HG02943 (cell line): ENCODE measurements at regions not wholly inside any gene's neighbourhood (a gene's known extent, or its start where the extent isn't known, plus 50 kb on each side); places are given as distances from the start of the nearest gene placed in this dataset.
"Not testable (repeated sequence)": the region's sequence is repeated elsewhere in the genome, so short reads cannot be mapped to it uniquely, and the experiment has no call there.

Experiments used
- ATAC-seq: cut with Tn5 transposase; IDR thresholded peaks from one replicate; pipeline ENCODE4 v1.9.1; 2021; ENCODE audit warnings: mild to moderate bottlenecking, low read depth, moderate library complexity; ENCODE audit not compliant: unreplicated experiment

DNA sequence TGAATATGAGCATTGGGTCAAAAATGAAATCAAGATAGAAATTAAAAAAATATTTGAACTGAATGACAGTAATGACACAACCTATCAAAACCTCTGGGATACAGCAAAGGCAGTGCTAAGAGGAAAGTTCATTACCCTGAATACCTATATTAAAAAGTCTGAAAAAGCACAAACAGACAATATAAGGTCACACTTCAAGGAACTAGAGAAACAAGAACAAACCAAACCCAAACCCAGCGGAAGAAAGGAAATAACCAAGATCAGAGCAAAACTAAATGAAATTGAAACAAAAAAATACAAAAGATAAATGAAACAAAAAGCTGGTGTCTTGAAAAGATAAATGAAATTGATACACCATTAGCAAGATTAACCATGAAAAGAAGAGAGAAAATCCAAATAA lies 140.5 kb upstream of the MAN1A1 start:
- ATAC-seq, result not testable (repeated sequence)

DNA sequence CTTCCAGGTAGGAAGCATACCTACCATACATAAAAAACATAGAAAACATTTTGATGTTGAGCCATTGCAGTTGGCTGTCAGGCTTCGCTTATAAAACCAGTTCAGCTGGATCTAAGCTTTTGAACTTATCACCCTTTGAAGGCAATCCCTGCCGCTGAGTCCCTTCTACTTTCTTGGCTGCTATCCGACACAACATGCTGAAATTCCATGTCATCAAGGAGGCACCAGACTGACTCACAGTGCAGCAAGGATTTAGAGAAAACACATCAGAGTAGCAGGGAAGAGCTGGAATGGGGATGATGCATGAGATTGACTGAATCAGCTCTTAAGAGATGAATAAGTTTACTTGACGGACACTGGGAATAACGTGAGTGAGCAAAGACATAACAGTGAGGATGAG lies 135.0 kb upstream of the MAN1A1 start:
- ATAC-seq, result no peak

DNA sequence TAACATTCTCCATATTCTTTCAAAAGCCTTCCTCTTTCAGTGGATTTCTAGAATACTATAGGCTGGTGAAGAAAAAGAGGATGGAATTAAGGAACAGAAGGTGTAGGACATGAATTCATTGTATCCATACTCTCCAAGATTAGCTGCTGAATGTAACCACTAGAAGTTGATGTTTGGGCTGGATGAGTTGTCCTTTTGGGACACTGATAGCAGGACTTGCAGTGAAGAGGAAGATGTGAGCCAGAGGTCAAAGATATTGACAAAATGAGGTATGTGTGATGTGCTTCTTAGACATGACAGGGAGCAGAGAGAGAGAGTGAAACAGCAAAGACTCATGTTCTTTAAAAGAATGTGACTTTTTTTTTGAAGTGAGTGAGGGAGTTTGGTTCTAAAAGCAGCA lies 134.3 kb upstream of the MAN1A1 start:
- ATAC-seq, result no peak

DNA sequence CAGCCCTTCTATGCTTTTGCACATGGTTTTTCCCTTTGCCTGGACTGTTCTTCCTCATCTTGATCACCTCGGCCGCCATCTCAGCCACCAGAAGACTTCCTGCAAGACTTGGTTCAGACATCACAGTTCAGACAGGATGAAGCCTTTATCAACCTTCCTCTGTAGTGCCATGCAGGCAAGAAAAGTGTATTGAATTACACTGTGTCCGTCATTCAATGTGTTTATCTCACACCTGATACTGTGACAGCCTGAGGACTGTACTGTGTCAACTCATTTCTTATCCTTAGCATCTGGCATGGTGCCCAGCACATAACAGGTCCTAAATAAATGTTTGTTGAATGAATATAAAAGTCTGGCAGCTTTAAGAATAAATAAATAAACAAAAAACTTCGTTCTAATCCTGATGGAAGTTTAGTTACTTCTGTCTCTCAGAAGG lies 133.3 kb upstream of the MAN1A1 start:
- ATAC-seq, result no peak

DNA sequence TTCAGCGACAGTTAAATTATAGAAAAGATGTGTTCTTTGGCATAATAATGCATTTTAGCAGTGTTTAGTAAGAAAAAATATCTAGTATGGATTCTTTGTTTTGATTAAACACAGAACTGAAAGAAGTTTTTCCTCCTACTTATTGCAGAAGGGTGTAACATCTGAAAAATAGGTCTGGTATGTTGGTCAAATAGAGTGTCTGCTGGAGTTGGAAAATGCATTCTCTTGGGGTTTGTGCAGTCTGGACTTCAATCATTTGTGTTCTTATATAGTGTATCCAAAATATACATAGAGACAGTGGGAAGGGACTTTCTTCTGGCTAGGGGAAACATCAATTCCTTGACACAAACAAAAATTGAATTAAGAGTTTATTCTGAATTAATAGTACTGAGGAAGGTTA lies 132.4 kb upstream of the MAN1A1 start:
- ATAC-seq, result no peak

DNA sequence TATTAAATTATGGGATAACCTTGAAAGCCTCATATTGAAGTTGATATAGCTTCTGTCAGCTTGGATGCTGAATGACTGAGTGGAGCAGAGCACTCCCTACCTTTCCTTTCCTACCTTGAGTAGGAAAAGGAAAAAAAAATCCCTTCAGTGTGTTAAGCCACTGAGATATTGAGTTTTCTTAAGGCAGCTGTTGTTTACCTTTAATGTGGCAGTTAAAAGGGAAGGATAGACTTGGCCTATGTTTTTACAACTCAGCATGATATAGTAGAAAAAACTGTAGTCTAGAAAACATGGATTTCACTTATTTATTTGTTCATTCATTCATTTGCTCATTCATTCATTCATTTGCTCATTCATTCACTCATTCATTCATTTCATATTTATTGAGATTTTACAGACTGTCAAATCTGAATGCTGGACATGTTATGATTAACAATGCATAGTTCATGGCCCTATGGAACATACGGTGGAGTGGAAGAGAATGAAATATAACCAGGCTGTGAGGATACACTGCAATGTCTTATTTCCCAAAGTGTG lies 131.5 kb upstream of the MAN1A1 start:
- ATAC-seq, result no peak

DNA sequence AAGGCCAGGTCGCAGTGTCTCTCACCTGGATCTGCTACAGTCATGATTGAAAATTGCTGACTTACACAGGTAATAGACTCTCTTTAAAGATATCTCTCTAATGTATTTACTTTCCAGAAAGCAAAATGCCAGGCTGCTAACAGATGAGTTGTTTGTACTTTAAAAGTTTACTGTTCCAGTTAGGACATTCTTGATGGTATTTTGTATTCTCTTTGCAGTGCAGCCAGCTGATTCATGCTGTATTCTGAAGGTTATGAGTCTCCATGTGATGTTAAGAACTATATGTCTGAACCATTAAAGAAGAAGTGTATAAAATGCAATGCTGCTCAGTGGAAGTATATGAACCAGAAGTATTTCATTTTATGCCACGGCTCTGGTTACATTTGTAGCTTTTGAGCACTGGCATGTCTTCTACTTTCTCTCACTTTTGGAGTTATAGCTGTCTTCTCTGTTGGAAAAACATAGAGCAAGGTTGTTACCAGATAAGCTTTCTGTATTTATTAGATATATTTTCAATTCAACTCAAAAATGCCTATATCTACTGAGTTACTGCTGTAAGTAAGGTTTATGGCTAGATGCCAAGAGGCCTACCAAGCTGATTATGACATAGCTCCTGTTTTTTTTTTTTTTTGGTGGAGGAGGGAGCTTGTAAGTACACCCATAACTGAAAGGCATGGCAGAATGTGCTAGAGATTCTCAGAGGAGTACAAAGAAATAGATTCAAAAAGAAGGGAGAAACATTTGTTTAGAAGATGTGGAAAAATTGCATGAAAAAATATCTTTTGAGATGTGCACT lies 130.5 kb upstream of the MAN1A1 start:
- ATAC-seq, result no peak

DNA sequence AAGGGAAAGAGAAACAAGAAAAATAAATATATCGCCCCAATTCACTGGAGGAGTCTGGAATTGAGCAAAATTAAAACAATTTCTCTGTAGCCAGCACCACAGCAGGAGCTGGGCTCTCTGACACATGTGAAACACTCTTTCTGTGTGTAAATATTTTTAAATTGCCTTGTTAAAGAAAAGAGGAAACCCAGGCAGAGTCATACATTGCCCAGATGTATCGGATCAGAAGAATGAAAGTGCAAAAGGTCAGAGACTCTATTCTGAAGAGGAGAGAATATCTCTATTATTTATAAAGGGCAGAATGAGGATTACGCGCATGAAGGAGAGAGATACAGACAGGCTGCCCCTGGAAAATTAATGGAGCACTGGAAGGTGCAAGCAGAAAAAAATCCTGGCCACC lies 127.0 kb upstream of the MAN1A1 start:
- peak; percentile 84 for ATAC-seq

DNA sequence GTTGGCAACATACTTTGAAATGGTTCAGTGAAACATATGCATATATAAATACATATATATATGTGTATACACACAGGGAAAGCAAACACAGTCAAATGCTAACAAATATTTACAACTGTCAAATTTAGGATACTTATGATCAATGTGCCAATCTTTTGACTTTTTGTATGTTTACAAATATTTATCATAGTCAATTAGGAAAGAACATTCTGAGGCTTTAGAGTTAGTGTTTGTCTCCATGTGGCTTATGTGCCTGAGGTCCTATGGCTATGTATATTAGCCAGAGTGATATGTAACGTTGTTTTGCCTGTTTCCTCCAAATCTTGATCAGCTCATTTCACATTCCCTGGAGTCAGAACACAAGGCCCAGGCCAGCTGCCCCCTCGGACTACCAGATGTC lies 126.5 kb upstream of the MAN1A1 start:
- ATAC-seq, result no peak

DNA sequence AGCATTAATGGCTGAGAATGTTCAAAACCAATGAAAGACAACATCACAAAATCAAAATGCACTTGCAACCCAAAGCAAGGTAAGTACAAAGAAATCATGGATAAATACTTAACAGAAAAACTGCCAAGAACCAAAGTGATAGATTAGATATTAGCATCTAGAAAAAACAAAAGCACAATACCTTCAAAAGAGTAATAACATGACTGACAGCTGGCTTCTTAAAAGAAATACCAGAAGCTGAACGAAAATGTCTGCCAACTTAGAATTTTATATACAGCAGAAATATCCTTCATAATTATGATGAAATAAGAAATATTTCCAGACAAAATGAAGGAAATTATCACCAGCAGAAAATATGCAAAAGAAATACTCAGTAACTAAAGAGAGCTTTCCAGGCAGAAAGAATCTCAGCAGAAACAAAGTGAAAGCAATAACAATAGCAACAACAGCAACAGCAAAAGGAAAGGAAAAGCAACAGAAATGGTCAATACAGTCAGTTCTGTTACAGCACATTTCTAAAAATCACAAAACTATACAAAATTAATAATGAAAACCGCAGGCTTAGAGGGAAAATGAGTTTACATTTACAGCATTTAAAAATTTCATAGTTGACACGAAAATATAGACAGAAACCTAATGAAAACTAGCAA lies 121.5 kb upstream of the MAN1A1 start:
- ATAC-seq, result no peak

DNA sequence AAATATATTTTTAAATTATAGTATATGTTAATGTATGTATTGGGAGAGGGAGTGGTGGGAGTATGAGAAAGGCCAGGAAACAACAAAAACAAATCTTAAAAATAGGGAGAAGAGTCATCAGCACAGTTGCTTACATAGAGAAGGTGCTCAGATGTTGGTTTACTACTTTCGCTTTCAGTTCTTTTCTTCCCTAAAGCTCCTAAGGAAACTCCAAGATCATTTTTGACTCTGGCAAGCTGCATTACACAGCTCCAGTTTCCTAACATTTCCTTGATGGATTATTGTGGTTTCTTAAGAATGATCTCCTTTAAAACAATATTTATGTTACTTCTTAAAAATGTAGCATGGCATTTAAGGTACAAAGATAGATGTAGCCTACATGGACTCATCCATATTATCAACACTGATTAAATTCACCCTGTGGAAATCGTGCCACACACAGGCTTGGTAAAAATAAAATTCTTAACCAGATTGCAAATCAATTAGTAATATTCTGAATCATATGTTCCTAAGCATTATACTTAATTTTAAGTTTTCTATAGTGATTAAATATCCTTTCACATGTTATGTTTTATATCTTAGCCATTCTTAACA lies 118.0 kb upstream of the MAN1A1 start:
- no peak for ATAC-seq

DNA sequence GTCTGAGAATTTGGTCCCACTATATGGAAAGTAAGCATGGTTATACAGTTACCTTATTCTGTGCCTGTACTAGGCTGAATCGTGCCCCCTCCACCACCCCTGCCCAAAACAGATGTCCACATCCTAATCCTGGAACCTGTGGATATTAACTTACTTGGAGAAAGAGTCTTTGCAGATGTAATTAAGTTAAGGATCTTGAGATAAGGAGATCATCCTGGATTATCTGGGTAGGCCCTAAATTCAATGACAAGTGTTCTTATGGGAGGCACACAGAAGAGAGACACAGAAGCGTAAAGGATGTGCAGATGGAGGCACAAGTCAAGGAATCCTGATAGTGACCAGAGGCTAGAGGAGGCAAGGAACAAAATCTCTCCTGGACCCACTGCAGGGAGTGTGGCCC lies 116.7 kb upstream of the MAN1A1 start:
- no peak for ATAC-seq

DNA sequence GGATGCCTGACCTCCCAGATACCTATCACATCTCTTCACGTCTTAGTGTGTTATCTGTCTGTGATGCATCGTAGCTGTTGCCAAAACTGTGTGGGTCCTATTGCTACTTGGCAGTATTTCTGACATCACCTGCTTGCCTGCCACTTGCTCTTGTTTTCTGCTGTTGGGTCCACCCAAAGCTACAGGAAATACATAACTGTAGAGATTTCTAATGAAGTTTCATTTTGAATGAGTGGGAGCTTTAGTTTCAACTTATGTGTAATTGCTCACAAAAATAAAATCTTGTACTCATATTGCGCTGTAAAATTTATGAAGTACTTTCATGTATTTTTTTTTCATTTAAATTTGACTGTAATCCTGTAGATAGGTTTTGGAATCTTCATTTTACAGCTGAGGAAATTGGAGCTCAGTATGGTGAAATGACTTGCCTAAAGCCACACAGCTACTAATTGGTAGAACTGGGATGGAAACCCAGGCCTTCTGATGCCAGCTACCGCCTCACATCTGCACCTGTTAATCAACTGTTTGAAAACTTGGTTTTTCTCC lies 113.6 kb upstream of the MAN1A1 start:
- ATAC-seq, result peak; percentile 81

DNA sequence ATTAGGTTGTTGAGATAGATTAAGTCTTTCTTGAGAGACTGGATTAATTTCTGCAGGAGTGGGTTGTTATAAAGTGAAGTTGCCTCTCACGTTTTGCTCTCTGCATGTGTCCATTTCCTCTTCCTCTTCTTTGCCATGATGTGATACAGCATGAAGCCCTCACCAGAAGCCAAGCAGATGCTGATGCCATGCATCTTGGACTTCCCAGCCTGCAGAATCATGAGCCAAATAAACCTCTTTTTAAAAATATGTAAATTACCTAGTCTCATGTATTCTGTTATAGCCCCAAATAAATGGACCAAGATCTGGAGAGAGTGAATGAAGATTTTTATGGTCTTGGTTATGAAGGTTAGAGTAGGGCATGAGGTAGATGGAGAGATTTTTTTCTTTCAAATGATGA lies 111.6 kb upstream of the MAN1A1 start:
- ATAC-seq, result no peak

DNA sequence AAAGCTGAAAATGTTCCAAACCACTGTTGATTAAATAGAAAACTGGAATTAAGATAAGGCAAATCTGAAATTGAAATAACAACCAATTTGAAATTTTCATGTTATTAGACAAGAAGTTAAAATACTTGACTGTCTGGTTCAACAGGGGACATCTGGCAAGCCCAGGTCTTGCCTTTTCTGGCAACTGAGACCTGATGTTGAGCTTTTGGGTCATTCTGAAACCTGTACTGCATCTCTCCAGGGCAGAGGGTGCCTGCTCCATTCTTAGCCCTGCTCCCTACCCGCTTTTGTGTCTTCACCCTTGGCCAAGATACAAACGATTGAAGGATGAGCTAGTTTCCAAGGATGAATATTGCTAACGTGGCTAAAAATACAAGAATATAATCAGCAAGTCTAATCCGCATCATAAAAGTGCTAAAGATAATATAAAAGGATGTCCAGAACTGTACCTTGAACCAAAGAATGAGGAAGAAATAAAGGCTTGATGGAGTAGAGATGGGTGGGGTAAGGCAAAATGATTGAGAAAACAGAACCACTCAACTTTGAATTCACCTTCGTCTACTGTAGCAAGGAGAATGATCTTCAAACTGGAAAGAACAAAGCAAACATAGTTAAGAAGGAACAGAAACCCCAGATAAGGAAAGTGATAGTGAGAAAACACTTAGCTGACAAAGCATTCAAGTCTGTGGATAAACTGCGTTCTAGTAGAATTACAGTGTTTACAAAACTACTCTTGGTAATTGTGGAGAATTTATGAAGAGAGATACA lies 109.8 kb upstream of the MAN1A1 start:
- ATAC-seq, result peak; percentile 60

DNA sequence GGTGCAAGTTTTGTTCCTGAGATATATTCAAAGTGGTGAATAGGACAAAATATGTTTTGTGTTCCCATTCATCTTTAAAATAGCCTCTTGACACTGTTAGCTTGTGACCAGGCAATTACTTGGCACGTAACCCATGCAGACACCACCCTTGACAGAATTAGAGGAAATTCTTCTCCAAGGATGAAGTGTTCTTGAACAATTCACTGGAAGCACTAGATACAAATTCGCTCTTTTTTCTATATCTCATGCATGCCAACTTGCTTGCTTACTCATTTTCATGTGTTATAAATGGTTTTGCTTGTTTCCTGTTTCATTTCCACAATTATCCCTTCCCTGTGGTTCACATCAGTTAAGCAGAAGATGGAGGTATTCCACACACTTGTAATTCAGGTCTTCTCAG lies 105.2 kb upstream of the MAN1A1 start:
- ATAC-seq, result no peak

DNA sequence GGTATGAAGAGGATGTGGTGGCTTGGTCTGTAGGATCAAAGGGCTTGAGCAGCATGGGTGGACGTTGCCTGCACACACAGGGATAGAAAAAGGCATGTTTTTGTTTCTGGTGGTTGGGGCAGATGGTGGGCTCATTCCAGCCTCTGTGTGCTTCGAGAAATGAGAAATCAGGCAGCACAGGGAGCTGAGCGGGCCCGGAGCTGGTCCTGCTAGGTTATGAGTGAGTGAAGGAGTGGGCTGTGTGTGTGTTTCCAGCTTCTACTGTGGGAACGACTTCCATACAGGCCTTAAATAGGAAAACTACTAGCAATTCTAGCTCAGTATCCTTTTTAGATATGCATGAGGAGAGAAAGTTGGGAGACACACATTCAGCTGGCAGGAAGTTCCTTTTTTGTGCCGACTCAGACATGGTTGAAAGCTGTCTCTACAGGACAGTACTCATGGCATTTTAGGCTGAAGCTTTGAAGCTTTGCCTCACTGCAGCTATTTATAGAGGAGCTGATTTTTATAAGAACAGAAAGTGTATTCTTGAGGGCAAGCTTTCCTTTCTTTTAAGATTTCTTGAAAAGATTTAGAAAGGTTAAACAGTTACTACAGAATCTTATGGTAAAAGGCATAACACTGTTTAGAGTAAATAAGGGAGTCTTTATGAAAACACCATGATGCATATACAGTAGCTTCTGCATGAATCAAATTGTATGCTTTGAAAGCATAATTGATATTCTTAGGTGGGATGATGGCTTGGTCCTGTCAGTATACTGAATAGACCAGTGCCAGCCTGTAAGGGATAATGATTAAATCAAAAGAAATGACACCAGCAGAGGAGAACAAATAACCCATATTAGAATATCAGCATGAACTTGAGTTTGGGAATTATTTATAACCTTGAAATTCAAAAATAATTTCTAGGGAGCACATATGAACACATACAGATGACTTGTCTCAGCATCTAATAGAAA lies 104.0 kb upstream of the MAN1A1 start:
- ATAC-seq, result no peak

DNA sequence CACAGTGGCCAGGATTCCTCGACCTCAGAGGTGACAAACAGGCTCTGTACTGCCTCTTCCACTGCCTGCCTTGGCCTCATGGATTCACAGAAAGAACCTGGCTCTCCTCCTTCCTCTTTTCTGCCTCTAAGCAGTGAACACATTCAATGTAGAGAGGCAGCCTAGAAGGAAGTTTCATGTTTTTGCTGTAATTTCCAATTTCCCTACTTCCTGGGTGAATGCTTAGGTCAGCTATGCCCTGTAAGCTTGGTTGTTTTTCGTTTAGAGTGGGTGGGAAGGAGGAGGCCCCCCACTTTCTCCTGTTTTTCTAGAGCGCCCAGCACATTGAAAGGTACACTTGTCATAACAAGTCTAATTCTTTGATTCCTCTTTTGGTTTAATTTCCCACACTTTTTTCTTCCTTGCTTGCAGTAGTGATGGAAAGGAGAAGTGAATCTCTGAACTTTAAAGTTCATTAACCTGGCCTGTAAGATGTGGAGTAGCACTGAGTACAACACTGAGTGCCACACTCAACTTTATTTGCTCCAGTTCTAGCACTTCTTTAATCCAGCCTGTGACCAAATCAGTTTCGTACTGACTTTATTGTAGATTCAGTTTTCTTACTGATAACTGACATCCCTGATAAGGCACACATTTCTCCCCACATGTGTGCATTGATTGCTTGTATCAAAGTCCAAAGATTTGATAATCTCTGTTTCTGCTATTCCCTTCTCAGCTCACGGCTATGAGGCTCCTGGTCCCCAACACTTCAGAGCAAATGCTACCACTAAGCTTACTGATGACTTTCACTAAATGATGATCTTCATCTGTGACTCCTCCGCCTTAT lies 100.0 kb upstream of the MAN1A1 start:
- ATAC-seq, result no peak

DNA sequence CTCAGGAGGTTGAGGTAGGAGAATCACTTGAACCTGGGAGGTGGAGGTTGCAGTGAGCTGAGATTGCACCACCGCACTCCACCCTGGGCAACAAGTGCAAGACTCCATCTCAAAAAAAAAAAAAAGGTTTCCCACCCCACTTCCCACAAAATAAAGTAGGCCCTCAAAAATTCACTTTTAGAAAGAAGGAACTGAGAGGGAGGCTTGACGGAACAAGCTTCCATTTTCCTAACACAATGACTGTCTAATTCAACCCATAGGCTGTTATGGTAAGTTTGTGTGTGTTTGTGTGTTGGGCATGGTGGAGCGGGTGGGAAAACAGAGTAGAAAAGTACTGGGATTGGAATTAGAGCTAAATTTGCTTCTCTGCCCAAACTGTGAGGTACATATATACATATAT lies 98.4 kb upstream of the MAN1A1 start:
- no peak for ATAC-seq
